ENCODE measurements at regions not wholly inside any gene's neighbourhood (a gene's known extent, or its start where the extent isn't known, plus 50 kb on each side); places are given as distances from the start of the nearest gene placed in this dataset.
A peak's percentile ranks its signal among the peaks of the same experiment; 100 is the strongest.

DNA sequence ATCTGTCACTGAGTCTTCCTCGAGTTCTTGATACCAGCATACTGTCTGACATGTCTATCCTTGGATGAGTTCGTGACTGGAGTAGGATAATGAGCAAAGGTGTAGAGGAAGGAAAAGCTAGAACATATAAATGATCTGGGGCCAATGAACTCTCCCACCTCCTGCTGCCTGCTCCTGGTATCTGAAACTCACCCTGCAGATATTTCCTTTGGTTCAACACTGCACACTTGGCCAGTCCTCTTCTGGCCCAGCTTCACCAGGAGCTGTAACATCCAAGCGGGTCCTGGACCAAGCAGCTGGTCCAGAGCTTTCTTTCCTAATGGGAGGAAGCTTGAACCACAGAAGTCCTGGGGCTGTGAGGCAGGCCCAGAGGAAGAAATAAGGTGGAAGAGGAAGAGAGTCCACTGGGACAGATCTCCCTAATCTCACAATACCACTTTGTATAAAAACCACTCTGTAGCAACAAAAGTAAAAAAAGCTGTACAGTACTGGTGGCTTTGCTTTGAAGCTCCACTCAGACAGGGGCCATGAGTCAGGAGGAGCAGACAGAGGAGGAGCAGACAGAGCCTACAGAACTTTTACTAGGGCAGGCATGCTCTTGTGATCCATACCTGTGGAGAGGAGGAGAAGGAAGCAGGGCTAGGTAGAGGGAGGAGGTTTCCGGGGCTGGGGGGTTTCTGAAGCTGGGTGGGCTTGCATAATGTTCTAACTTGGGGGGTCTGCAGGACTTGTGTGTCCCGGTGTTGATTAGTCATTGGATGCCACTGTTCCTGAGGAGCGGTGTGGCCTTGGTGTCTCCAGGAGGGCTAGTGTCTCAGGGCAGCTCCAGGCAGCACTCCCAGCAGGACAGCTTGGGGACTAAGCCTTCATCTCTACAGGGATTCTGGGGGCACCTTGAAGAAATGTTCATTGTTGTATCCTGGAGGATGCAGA is 166.9 kb downstream of the ABHD5 start:
- TF ChIP-seq, protein P1, sequence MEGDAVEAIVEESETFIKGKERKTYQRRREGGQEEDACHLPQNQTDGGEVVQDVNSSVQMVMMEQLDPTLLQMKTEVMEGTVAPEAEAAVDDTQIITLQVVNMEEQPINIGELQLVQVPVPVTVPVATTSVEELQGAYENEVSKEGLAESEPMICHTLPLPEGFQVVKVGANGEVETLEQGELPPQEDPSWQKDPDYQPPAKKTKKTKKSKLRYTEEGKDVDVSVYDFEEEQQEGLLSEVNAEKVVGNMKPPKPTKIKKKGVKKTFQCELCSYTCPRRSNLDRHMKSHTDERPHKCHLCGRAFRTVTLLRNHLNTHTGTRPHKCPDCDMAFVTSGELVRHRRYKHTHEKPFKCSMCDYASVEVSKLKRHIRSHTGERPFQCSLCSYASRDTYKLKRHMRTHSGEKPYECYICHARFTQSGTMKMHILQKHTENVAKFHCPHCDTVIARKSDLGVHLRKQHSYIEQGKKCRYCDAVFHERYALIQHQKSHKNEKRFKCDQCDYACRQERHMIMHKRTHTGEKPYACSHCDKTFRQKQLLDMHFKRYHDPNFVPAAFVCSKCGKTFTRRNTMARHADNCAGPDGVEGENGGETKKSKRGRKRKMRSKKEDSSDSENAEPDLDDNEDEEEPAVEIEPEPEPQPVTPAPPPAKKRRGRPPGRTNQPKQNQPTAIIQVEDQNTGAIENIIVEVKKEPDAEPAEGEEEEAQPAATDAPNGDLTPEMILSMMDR (conservative IDR thresholded peaks at IDR 0.05; ENCODE audit: control insufficient read depth, insufficient read depth, low read depth, low read length), result no peak
- peak; percentile 23 for DNase-seq (ENCODE audit: low read depth)
- H3K4me3 ChIP-seq (ENCODE audit: control insufficient read depth, low read depth, low read length), result no peak overlapping the region

DNA sequence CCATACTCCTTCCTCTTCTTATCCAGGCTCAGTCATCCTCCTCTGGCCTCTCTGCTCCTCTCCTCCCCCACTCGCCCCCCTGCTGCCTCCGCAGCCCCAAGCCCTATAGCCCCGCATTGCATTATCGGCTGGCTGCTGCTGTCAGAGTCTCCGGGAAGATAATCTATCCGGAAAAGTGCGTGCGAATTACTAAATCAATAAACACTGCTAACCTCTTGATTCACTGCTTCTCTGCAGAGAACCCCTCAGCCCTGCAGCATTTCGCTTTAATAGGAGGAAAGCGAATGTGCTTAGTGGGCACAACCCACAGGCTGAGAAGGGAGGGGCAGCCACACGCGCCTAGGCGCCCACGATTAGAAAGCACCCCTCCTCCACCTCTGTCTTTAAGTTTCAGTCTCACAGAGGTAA is 167.6 kb downstream of the ABHD5 start:
- H3K4me3 ChIP-seq (ENCODE audit: control insufficient read depth, low read depth, low read length), result no peak overlapping the region
- TF ChIP-seq, protein P1 (conservative IDR thresholded peaks at IDR 0.05; ENCODE audit: control insufficient read depth, insufficient read depth, low read depth, low read length), result no peak
- no peak for DNase-seq (ENCODE audit: low read depth)

GRCh38 chr3:43859766-43860165 is 169.0 kb downstream of the ABHD5 start:
- H3K4me3 ChIP-seq (ENCODE audit: control insufficient read depth, low read depth, low read length), result no peak overlapping the region
- DNase-seq (ENCODE audit: low read depth), result no peak
- TF ChIP-seq, protein P1 (conservative IDR thresholded peaks at IDR 0.05; ENCODE audit: control insufficient read depth, insufficient read depth, low read depth, low read length), result no peak

DNA sequence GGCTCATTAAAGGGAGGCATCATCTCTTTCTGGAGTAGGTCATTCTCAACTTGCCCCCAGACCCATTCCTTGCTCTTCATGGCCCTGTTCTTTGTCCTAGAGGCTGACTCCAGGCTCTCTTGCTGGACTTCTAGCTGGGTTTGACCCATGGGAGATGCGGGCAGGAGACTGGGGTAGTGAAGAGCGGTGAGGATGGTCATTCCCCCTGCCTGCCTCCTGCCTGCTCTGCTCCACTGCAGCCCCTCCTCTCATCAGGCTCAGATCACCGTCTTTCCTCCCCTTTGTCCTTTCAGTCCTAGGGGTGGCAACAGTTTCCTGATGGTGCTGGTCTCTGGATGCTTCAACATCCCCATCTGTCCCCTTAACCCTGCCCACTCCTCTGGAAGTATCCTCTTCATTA is 170.9 kb downstream of the ABHD5 start:
- TF ChIP-seq, protein P1 (conservative IDR thresholded peaks at IDR 0.05; ENCODE audit: control insufficient read depth, insufficient read depth, low read depth, low read length), result no peak
- DNase-seq (ENCODE audit: low read depth), result no peak
- no peak overlapping the region for H3K4me3 ChIP-seq (ENCODE audit: control insufficient read depth, low read depth, low read length)

- DNase-seq (ENCODE audit: low read depth), result no peak
- no peak overlapping the region for H3K4me3 ChIP-seq (ENCODE audit: control insufficient read depth, low read depth, low read length)
- TF ChIP-seq, protein P1 (conservative IDR thresholded peaks at IDR 0.05; ENCODE audit: control insufficient read depth, insufficient read depth, low read depth, low read length), result no peak
Observed at GRCh38 chr3:43862470-43862869, 171.7 kb downstream of the ABHD5 start.

DNA sequence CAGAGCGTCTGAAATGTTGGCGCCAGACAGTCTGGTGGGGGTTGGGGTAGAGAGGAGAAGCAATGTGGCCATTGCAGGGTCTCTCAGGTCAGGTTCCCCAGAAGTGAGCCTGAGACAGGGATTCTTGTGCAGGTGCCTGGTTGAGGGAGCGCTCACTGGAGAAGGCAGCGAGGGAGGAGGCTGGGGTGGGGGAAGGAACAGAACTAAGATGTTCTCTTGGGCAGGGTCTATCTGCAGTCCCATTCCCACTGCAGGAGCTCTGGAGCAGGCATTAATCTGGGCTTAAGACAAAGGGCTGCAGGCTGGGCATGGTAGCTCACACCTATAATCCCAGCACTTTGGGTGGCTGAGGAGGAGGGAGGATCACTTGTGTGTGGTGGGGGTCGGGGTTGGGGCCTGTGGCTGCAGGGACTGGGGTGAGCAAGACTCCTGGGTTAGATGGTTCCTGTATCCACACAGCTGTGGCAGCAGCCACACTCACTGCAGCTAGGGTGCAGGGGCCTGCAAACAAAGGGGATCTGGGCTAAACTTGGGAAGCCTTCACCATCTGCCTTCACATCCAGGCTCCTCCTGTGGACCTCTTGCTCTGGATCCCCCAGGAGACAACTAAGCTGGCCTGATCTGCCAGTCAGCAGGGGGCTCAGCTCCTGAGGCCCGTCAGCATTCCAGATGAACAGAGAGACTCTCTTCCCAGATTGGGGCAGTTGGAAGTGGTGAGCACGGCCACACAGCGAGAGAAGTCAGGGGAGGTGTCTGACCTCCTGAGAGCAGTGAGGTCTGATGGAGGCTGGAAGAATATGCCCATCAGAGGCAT is 172.5 kb downstream of the ABHD5 start:
- TF ChIP-seq, protein P1 (conservative IDR thresholded peaks at IDR 0.05; ENCODE audit: control insufficient read depth, insufficient read depth, low read depth, low read length), result no peak
- no peak for DNase-seq (ENCODE audit: low read depth)
- H3K4me3 ChIP-seq (ENCODE audit: control insufficient read depth, low read depth, low read length), result no peak overlapping the region
